SK-N-SH (cell line): ENCODE measurements at regions not wholly inside any gene's neighbourhood (a gene's known extent, or its start where the extent isn't known, plus 50 kb on each side); places are given as distances from the start of the nearest gene placed in this dataset.

Experiments used
- CTCF ChIA-PET: fragments of 300-600, 350-600 bp; formaldehyde crosslinking; extraction: SDS; loops from one replicate; lab custom pipeline; 2021; lab: Yijun Ruan, JAX
- POLR2A ChIA-PET: fragments of 350-600 bp; sonication (Branson Sonifier 250); formaldehyde crosslinking; extraction: SDS; loops from one replicate; lab custom pipeline; 2020; ENCODE audit warnings: antibody characterized with exemption, inconsistent platforms; lab: Yijun Ruan, JAX
- DNase-seq: peaks from one replicate; pipeline ENCODE4 v3.0.0; 2012
- H2AFZ ChIP-seq: fragments of 200-600 bp; sonication (generic); 2 replicates; pipeline ENCODE4 v1.8.1; 2016; ENCODE audit warnings: antibody characterized with exemption, mild to moderate bottlenecking, low read depth
- H3F3A ChIP-seq: fragments of 200-600 bp; sonication (generic); replicated peaks from 2 replicates; pipeline ENCODE3; 2016; ENCODE audit warnings: antibody characterized with exemption, mild to moderate bottlenecking; ENCODE audit not compliant: insufficient read depth
- H3K27ac ChIP-seq, 2 experiments: fragments of 200-500 bp in 1 of 2; fragments of 200-600 bp in 1 of 2; sonication (Bioruptor generic) in 1 of 2; sonication (generic), shearing (Covaris generic) in 1 of 2; 2 replicates each; pipeline versions ENCODE4 v1.5.1 to v1.6.1; 2014 to 2016; ENCODE audit warnings: low read depth in 2 of 2, inconsistent platforms in 1 of 2, low read length in 1 of 2, mild to moderate bottlenecking in 1 of 2, mixed read lengths in 1 of 2
- H3K27me3 ChIP-seq: fragments of 200-600 bp; sonication (generic), shearing (Covaris generic); 2 replicates; pipeline ENCODE4 v1.6.1; 2016; ENCODE audit warnings: mixed run types; ENCODE audit not compliant: insufficient read depth
- H3K36me3 ChIP-seq, 2 experiments: fragments of 200-500 bp in 1 of 2; fragments of 200-600 bp in 1 of 2; sonication (Bioruptor generic) in 1 of 2; sonication (generic) in 1 of 2; replicated peaks in 1 of 2; 2 replicates each; pipeline versions ENCODE3 to v1.5.1; 2014 to 2016; ENCODE audit warnings: low read length in 1 of 2, mild to moderate bottlenecking in 1 of 2; ENCODE audit not compliant: insufficient read depth in 2 of 2, control insufficient read depth in 1 of 2
- H3K4me1 ChIP-seq, 2 experiments: fragments of 200-500 bp in 1 of 2; fragments of 200-600 bp in 1 of 2; sonication (Bioruptor generic) in 1 of 2; sonication (generic), shearing (Covaris generic) in 1 of 2; 2 replicates each; pipeline versions ENCODE4 v1.5.1 to v1.6.1; 2014 to 2016; ENCODE audit warnings: low read depth in 1 of 2, low read length in 1 of 2, mixed run types in 1 of 2; ENCODE audit not compliant: insufficient read depth in 2 of 2, control insufficient read depth in 1 of 2
- H3K4me2 ChIP-seq: fragments of 200-600 bp; sonication (generic), shearing (Covaris generic); 2 replicates; pipeline ENCODE4 v1.6.1; 2017; ENCODE audit warnings: mixed run types
- H3K4me3 ChIP-seq, 2 experiments: fragments of 200-500 bp in 1 of 2; fragments of 200-600 bp in 1 of 2; sonication (Bioruptor generic) in 1 of 2; sonication (generic), shearing (Covaris generic) in 1 of 2; 2 replicates each; pipeline versions ENCODE4 v1.5.1 to v1.8.1; 2014 to 2016; ENCODE audit warnings: low read depth in 2 of 2, inconsistent platforms in 1 of 2, low read length in 1 of 2, mild to moderate bottlenecking in 1 of 2, mixed read lengths in 1 of 2, moderate library complexity in 1 of 2
- H3K79me2 ChIP-seq: fragments of 200-600 bp; sonication (generic); 2 replicates; pipeline ENCODE4 v1.8.1; 2017; ENCODE audit warnings: mild to moderate bottlenecking; ENCODE audit not compliant: insufficient read depth
- H3K9ac ChIP-seq: fragments of 200-600 bp; sonication (generic); 2 replicates; pipeline ENCODE4 v1.6.1; 2017; ENCODE audit warnings: mixed run types
- H3K9me2 ChIP-seq: fragments of 200-600 bp; sonication (generic); 2 replicates; pipeline ENCODE4 v1.6.1; 2017; ENCODE audit warnings: mixed run types
- H3K9me3 ChIP-seq: fragments of 200-600 bp; sonication (generic); 2 replicates; pipeline ENCODE4 v1.6.1; 2017; ENCODE audit warnings: mixed run types, mild to moderate bottlenecking, moderate library complexity
- H4K20me1 ChIP-seq: fragments of 200-600 bp; sonication (generic); 2 replicates; pipeline ENCODE4 v1.6.1; 2017; ENCODE audit warnings: mild to moderate bottlenecking, mixed run types; ENCODE audit not compliant: insufficient read depth
- CHD2 ChIP-seq: fragments of 150-350 bp; IDR thresholded peaks from 2 replicates; pipeline ENCODE4 v1.6.1; 2018; ENCODE audit warnings: low read length; ENCODE audit not compliant: partially characterized antibody
- EP300 ChIP-seq, 2 experiments: IDR thresholded peaks; 2 replicates each; pipeline versions ENCODE4 v1.4.0 to v1.6.1; 2012; ENCODE audit warnings: borderline replicate concordance in 1 of 2, low read depth in 1 of 2, low read length in 1 of 2
- EZH2phosphoT487 ChIP-seq: fragments of 200-600 bp; sonication (generic); IDR thresholded peaks from 2 replicates; pipeline ENCODE4 v1.6.1; 2017; ENCODE audit warnings: low read depth, mixed run types, mild to moderate bottlenecking, antibody characterized with exemption, moderate library complexity, borderline replicate concordance
- FOSL2 ChIP-seq: IDR thresholded peaks from 2 replicates; pipeline ENCODE4 v1.4.0; 2012; ENCODE audit warnings: low read depth, mild to moderate bottlenecking, moderate library complexity, borderline replicate concordance
- FOXJ3 ChIP-seq: sonication (generic); formaldehyde crosslinking; IDR thresholded peaks from 2 replicates; pipeline ENCODE4 v1.5.1; 2020; ENCODE audit warnings: mild to moderate bottlenecking, missing genetic modification reagents
- FOXM1 ChIP-seq: IDR thresholded peaks from 2 replicates; pipeline ENCODE4 v1.4.0; 2012; ENCODE audit warnings: low read depth, mild to moderate bottlenecking
- MXI1 ChIP-seq: IDR thresholded peaks from 2 replicates; pipeline ENCODE4 v1.6.1; 2012; ENCODE audit warnings: mild to moderate bottlenecking, low read depth, low read length, improper control_type of control experiment
- RAD21 ChIP-seq: IDR thresholded peaks from 2 replicates; pipeline ENCODE4 v1.6.1; 2012; ENCODE audit warnings: mild to moderate bottlenecking, low read length
- TAF1 ChIP-seq: IDR thresholded peaks from 2 replicates; pipeline ENCODE4 v1.6.1; 2012; ENCODE audit warnings: low read depth, mild to moderate bottlenecking, low read length, moderate library complexity, borderline replicate concordance
- TCF12 ChIP-seq: IDR thresholded peaks from 2 replicates; pipeline ENCODE4 v1.4.0; 2012
- TEAD4 ChIP-seq: IDR thresholded peaks from 2 replicates; pipeline ENCODE4 v1.4.0; 2012; ENCODE audit warnings: mild to moderate bottlenecking, borderline replicate concordance; ENCODE audit not compliant: insufficient read depth
- WGBS: methylation state at CpG from one replicate; pipeline ENCODE4 v1.1.6; 2017; ENCODE audit warnings: low lambda C conversion rate; 5-methylcytosine and 5-hydroxymethylcytosine counted together
- TF ChIP-seq, protein P1 (sequence below): IDR thresholded peaks from 2 replicates; pipeline ENCODE4 v1.4.0; 2012; ENCODE audit warnings: low read depth, borderline replicate concordance
- TF ChIP-seq, protein P2 (sequence below): IDR thresholded peaks from 2 replicates; pipeline ENCODE4; 2012
- TF ChIP-seq, protein P3 (sequence below): IDR thresholded peaks from 2 replicates; pipeline ENCODE4 v1.4.0; 2012; ENCODE audit warnings: low read depth
- TF ChIP-seq, protein P4 (sequence below): IDR thresholded peaks from 2 replicates; pipeline ENCODE4 v1.4.0; 2012; ENCODE audit warnings: low read depth, borderline replicate concordance

DNA sequence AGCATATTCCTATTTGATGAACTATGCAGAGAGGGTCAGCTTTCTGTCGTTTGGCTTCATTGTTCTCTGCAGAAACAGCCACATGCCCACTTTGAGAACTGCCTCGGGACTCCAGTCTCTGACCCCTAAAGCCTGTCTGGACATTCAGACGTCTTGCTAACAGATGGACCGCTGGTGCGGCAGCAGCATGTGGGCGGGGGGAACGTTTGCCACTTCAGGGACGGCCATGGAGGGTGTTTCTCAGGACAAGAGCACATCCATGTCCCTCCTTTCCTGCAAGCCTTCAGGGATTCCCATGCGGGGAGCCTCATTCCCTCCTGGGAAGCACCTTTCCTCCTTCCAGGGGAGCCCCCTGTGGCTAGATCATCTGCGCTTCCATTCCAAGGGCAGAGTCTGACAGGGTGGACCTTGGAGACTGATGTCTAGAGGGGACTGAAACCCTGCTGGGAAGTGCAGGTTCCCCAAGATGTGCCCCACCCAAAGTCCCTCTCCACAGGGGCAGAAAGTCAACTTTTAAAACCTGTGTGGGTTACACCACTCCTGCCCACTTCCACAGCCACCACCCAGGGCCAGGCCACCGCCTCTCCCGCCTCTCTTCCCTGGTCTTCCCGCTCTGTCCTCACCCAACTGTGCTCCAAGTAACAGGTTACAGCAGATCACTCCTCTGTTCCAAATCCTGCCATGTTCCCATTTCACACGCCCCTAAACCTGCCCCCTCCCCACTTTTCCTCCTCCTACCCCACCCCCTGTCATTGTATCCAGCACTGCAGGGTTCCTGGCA is 94.8 kb upstream of the PMEPA1 start:
- ChIA-PET POLR2A (interaction anchor here (0.8 kb wide), 1 partner anchor 13 kb away, joined by 3 read pairs; no protein-coding TSS in a partner anchor), CTCF (interaction anchor here (0.7 kb wide), 1 partner anchor 182 kb away, joined by 3 read pairs; no protein-coding TSS in a partner anchor)
- H3K4me1 ChIP-seq = peaks cover 0 to 45% of the 10 kb centered on the region in 2 experiments; a peak in 1 of 4 replicates
- no peaks in the 10 kb centered on the region for H3K9me2 ChIP-seq
- no peaks in the 10 kb centered on the region for H3F3A ChIP-seq
- no peak overlapping the region for H3K27ac ChIP-seq
- H4K20me1 ChIP-seq = no peaks in the 10 kb centered on the region
- 71% methylated on average over 12 of the region's 14 CpGs for WGBS
- DNase-seq = peak; percentile 51
- H3K27me3 ChIP-seq = no peaks in the 10 kb centered on the region
- H3K79me2 ChIP-seq = no peaks in the 10 kb centered on the region
- no peak overlapping the region for H3K9ac ChIP-seq
- H3K4me3 ChIP-seq = no peak overlapping the region
- no peak overlapping the region for H2AFZ ChIP-seq
- TF ChIP-seq CHD2 = no peak
- no peak for TF ChIP-seq FOXM1
- TF ChIP-seq, protein P1, sequence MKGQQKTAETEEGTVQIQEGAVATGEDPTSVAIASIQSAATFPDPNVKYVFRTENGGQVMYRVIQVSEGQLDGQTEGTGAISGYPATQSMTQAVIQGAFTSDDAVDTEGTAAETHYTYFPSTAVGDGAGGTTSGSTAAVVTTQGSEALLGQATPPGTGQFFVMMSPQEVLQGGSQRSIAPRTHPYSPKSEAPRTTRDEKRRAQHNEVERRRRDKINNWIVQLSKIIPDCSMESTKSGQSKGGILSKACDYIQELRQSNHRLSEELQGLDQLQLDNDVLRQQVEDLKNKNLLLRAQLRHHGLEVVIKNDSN = no peak
- TF ChIP-seq TAF1 = no peak
- no peak for TF ChIP-seq EP300 (IDR thresholded peaks at IDR 0.05; ENCODE audit: borderline replicate concordance in 1 of 2, low read depth in 1 of 2, low read length in 1 of 2)
- TF ChIP-seq, protein P2, sequence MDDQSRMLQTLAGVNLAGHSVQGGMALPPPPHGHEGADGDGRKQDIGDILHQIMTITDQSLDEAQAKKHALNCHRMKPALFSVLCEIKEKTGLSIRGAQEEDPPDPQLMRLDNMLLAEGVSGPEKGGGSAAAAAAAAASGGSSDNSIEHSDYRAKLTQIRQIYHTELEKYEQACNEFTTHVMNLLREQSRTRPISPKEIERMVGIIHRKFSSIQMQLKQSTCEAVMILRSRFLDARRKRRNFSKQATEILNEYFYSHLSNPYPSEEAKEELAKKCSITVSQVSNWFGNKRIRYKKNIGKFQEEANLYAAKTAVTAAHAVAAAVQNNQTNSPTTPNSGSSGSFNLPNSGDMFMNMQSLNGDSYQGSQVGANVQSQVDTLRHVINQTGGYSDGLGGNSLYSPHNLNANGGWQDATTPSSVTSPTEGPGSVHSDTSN = no peak
- no peak for TF ChIP-seq FOSL2
- TF ChIP-seq FOXJ3 = no peak
- no peak for TF ChIP-seq RAD21
- no peak for TF ChIP-seq EZH2phosphoT487
- no peak for TF ChIP-seq TCF12
- no peak for TF ChIP-seq MXI1
- TF ChIP-seq, protein P3, sequence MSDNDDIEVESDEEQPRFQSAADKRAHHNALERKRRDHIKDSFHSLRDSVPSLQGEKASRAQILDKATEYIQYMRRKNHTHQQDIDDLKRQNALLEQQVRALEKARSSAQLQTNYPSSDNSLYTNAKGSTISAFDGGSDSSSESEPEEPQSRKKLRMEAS = no peak
- TF ChIP-seq TEAD4 = no peak
- TF ChIP-seq, protein P4, sequence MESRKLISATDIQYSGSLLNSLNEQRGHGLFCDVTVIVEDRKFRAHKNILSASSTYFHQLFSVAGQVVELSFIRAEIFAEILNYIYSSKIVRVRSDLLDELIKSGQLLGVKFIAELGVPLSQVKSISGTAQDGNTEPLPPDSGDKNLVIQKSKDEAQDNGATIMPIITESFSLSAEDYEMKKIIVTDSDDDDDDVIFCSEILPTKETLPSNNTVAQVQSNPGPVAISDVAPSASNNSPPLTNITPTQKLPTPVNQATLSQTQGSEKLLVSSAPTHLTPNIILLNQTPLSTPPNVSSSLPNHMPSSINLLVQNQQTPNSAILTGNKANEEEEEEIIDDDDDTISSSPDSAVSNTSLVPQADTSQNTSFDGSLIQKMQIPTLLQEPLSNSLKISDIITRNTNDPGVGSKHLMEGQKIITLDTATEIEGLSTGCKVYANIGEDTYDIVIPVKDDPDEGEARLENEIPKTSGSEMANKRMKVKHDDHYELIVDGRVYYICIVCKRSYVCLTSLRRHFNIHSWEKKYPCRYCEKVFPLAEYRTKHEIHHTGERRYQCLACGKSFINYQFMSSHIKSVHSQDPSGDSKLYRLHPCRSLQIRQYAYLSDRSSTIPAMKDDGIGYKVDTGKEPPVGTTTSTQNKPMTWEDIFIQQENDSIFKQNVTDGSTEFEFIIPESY = no peak
- no peak overlapping the region for H3K4me2 ChIP-seq
- no peaks in the 10 kb centered on the region for H3K36me3 ChIP-seq
- no peaks in the 10 kb centered on the region for H3K9me3 ChIP-seq
